ENCODE measurements at regions not wholly inside any gene's neighbourhood (a gene's known extent, or its start where the extent isn't known, plus 50 kb on each side); places are given as distances from the start of the nearest gene placed in this dataset.

DNA sequence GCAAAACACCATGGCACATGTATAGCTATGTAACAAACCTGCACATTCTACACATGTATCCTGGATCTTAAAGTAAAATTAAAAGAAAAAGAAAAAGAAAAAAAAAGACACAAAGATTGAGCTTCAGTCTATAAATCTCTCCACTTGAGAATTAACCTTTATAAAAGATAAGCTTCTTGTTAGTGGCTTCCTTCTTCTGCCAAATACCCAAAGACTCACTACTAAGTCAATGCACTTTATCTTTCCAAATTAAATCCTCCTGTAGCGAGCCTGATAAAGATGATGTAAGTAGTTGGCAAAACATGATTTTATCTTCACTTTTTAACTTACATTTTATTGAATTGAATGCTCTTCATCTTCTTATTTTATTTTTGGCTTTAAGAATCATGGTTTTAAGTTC lies 349.9 kb downstream of the TRIB2 start:
- no peak for TF ChIP-seq CTCF (IDR thresholded peaks at IDR 0.05; ENCODE audit: insufficient read depth, low read length, poor library complexity, severe bottlenecking)
- no peak for TF ChIP-seq EZH2phosphoT487 (conservative IDR thresholded peaks at IDR 0.05; ENCODE audit: low read length)
